Hematopoietic multipotent progenitor cell treated with erythropoietin and hydrocortisone succinate and interleukin-3 and kit ligand, for 6 days (in vitro differentiated cells): ENCODE measurements at regions not wholly inside any gene's neighbourhood (a gene's known extent, or its start where the extent isn't known, plus 50 kb on each side); places are given as distances from the start of the nearest gene placed in this dataset.
"Not testable (repeated sequence)": the region's sequence is repeated elsewhere in the genome, so short reads cannot be mapped to it uniquely, and the experiment has no call there.

ENCODE experiments used
- DNase-seq: peaks from one replicate; pipeline ENCODE4 v3.0.0-alpha.2; 2015

GRCh38 chr10:90041585-90041984 lies 340.2 kb downstream of the KIF20B start:
- no peak for DNase-seq

GRCh38 chr10:90042075-90042474 lies 340.7 kb downstream of the KIF20B start:
- DNase-seq = no peak

- no peak for DNase-seq
Measured at GRCh38 chr10:90047243-90047729, 345.9 kb downstream of the KIF20B start.

GRCh38 chr10:90051053-90051452 lies 349.7 kb downstream of the KIF20B start:
- no peak for DNase-seq

GRCh38 chr10:90051474-90051873 lies 350.1 kb downstream of the KIF20B start:
- DNase-seq = no peak

GRCh38 chr10:90062786-90063185 lies 361.4 kb downstream of the KIF20B start:
- DNase-seq = no peak

- no peak for DNase-seq
Measured at GRCh38 chr10:90064295-90064694, 362.9 kb downstream of the KIF20B start.

- DNase-seq = no peak
Measured at GRCh38 chr10:90066435-90066834, 365.0 kb downstream of the KIF20B start.

GRCh38 chr10:90075995-90076394 lies 374.6 kb downstream of the KIF20B start:
- no peak for DNase-seq

GRCh38 chr10:90079819-90080218 lies 378.4 kb downstream of the KIF20B start:
- DNase-seq = no peak

- not testable (repeated sequence) for DNase-seq
Measured at GRCh38 chr10:90086606-90087190, 385.3 kb downstream of the KIF20B start.

- no peak for DNase-seq
Measured at GRCh38 chr10:90087197-90088023, 386.0 kb downstream of the KIF20B start.

GRCh38 chr10:90088024-90088317 lies 386.6 kb downstream of the KIF20B start:
- no peak for DNase-seq

- DNase-seq = no peak
Measured at GRCh38 chr10:90089719-90090118, 388.3 kb downstream of the KIF20B start.

GRCh38 chr10:90096196-90096595 lies 394.8 kb downstream of the KIF20B start:
- DNase-seq = no peak

- not testable (repeated sequence) for DNase-seq
Measured at GRCh38 chr10:90107581-90107980, 406.2 kb downstream of the KIF20B start.

- no peak for DNase-seq
Measured at GRCh38 chr10:90111671-90112070, 410.3 kb downstream of the KIF20B start.

GRCh38 chr10:90112681-90113080 lies 411.3 kb downstream of the KIF20B start:
- no peak for DNase-seq

GRCh38 chr10:90118567-90118966 lies 417.2 kb downstream of the KIF20B start:
- not testable (repeated sequence) for DNase-seq

GRCh38 chr10:90119631-90120280 lies 418.4 kb downstream of the KIF20B start:
- not testable (repeated sequence) for DNase-seq

- no peak for DNase-seq
Measured at GRCh38 chr10:90125456-90126255, 424.3 kb downstream of the KIF20B start.

GRCh38 chr10:90126256-90126595 lies 424.8 kb downstream of the KIF20B start:
- no peak for DNase-seq
